Fibroblast of skin of left biceps (primary cell): ENCODE measurements at regions not wholly inside any gene's neighbourhood (a gene's known extent, or its start where the extent isn't known, plus 50 kb on each side); places are given as distances from the start of the nearest gene placed in this dataset.
A peak's percentile ranks its signal among the peaks of the same experiment; 100 is the strongest.

Experiments used
- DNase-seq, 2 experiments: peaks; one replicate each; pipeline ENCODE4 v3.0.0-alpha.2; 2013; ENCODE audit warnings: low read depth in 2 of 2

DNA sequence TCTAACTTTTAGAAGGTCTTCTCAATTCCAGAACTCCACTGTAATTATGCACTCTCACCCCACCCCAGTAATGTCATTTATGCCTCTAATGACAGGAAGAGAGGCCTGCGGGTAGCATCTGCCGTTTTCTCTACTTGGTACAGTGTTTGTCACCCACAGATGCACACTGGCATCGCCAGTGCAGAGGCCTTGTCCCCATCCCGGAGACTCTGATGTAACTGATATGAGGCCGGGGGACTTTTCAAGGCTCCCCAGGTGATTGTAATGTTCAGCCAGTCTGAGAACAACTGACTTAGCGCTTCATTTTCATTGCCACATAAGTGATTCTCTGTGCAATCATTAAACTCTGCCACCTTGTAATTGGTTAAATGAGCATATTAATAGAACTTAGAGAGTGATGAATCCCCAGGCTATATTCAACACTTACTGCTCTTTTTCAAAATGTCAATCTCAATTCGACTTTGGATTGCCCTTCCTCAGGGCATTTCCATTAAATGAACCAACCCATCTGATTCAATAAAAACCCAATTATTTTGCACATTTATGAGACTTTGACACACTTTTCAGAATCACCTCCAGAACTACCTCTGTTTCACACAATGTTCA is 113.2 kb downstream of the HERPUD2 start:
- no peak for DNase-seq

DNA sequence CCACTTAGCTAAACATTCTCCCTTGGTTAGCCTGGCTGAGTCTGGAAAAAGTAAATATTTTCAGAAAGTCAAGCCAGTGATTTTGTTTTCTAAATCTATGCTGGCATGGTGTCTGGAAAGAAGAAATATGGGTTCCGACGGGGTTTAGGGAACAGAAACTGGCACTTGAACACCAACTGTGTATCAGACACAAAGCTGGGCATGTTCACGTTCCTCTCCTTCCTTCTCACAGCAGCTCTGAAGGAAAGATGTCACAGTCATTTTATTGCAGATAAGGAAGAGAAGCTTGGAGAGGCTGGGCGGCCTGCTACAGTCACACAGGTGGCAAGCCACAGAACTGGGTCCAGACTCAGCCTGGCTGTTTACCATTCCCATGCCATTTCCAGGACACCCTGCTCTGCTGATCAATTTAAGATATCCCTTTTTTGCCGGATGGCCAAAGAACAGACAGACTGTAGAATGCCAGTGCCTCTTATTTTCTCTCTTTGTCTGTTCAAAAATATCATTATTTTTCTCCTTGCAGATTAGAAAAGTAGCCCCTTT is 118.8 kb downstream of the HERPUD2 start:
- no peak for DNase-seq

DNA sequence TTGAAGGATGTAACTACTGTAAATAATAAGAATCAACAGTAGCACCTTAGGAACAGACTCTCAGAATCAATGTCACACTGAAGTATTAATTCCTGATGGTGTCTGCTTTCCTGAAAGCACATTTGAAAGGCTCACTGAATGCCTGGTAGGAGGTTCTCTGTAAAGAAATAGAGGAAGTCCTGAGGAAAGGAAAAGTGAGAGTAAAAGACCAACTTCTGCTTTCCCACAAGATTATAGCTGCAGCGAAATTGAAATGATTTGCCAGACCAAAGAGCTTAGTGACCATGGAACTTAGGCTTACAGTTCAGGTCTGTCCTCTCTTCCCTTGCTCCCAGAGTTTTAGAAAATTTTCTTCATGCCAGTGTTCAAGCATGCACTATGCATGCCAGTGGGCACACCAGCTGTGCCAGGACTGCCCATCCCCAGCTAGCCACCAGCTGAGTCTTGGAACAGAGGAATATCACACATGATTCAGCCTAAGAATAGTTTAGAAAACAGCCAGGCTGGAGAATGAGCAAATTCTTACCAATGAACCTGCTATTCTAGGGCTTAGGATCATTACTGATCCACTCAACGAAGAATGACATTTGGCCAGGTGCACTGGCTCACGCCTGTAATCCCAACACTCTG is 123.2 kb downstream of the HERPUD2 start:
- DNase-seq = no peak

DNA sequence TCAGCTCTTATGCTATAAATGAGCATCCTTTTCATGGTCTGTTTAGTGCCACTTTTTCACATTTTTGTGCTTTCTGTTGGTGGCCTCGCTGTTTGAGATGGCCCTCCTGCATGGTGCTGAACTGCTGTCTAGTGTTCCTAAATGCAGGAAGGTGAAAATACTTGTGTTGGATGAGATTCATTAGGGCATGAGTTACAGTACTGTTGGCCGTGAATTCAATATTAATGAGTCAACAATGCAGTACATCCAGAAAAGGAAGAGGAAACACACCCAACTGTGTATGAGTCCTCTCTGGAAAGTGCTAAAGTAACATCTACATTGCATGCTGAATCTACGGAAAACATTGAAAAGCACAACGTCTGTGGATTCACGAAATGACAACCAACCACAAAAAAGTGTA is 124.0 kb downstream of the HERPUD2 start:
- DNase-seq = no peak

DNA sequence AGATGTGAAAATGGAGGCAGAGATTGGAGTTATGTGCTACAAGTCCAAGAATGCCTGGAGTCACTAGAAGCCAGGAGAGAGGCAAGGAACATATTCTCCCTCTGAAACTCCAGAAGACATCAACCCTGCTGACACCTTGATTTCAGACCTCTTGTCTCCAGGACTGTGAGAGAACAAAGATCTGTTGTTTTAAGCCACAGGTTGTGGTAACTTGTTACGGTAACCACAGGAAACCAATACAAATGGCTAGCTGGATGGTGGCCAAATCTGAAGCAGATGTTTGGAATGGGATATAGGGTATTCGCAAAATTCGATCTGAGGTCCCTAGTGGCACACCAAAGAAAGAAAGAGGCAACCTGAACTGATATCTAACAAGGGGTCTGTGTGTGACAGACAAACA is 129.0 kb downstream of the HERPUD2 start:
- DNase-seq = no peak

DNA sequence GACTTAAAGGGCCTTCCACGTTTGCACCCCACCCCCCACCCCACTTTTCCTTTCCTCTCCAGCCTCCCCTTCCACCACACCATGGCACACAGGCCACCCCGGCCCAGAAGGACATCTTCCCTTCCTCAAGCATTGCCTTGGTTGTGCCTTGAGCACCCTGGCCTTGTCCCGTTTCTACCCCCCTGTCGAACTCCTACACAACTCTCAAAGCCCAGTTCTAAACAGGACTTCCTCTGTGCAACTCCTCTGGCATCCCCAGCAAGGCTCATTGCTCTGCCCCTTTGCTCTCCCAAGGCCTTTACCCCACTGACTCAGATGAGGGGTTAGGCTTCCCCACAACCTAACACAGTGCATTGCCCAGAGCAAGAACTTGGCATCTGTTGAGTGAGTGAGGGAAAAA is 136.1 kb downstream of the HERPUD2 start:
- no peak for DNase-seq

DNA sequence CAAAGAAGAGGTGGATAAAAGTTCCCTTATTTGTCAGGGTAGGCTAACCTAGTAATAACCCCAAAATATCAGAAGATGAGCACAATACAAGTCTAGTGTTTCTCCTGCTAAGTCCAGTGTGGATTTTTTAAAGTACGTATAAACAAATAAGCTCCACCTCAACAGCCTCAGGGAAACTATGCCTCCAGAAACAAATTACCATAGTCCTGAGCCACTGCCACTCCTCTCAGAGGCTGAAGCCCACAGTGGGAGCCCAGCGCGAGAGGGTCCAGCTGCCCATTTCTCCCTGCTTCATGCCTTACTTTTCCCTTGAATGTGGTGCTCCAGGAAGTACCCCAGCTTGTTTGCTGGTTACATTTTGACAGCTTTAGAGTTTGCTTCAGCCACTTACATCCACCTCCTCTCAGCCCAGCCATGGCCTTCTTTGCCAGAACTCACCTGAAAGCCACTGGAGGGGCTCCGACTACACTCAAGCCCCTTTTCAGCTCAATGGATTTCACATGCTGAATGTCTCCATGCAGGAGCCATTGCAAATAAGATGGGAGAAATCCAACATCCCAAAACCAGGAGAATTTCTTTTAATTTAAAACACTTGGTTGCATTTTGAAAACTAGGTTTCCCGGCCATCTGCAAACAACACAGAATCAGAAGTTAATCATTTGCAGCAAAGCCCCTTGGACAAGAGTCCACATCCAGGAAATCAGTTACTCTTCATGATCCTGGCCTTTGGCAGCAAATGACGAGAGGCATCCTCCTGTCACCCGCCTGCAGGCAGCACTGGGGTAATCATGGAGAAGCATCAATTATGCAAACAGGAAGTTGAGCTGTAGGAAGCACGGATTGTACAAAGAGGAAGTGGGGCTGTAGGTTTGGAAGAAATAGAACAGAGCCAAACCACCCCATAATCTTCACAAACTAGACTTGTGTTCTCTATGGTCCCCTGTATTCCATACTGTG is 138.1 kb downstream of the HERPUD2 start:
- no peak for DNase-seq

DNA sequence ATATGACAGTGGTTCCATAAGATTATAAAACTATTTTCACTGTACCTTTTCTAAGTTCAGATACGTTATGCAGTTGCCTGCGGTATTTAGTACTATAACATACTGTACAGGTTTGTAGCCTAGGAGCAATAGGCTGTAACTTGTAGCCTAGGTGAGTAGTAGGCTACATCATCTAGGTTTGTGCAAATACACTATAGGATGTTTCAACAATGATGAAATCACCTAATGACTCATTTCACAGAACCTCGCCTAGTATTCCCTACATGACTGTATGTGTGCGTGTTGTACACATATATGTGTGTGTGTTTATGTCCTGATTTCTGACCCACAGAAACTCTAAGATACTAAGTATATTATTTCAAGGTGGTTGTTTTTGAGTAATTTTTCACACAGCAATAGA is 139.0 kb downstream of the HERPUD2 start:
- no peak for DNase-seq

DNA sequence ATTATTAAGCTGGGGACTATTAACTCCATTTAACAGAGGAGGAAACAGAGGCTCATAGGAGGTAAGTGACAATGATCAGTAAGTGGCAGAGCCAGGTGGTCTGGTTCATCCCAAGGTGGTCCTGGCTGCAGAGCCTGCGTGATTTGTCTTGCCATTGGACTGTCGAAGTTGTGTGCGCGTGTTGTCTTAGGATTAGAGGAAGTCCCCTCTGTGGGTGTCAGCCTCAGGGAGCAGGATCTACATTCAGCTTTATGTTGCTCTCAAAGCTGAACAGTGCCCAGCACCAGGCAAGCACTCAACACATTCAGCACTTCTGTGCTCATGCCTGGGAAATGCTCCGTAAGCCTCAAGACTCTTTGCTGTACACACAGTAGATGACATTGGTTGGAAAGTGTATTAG is 139.5 kb downstream of the HERPUD2 start:
- DNase-seq = no peak

DNA sequence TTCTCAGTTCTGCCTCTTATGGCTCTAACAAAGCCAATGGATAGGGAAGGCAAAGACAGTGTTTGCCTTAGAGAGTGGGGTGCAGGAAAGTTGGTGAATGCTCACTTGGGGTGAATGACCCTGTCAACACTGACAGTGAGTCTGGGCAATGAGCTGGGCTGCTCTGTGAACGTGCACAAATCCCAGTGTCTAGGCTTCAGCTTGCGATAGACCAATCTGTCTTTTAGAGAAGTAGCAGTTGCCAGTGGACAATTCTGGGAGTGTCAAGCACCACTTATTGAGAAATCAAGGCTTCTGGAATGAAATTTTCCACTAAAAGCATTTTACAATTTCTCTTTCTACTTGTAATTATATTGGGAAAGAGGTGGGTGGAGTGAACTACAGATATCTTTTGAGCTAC is 141.4 kb downstream of the HERPUD2 start:
- no peak for DNase-seq

DNA sequence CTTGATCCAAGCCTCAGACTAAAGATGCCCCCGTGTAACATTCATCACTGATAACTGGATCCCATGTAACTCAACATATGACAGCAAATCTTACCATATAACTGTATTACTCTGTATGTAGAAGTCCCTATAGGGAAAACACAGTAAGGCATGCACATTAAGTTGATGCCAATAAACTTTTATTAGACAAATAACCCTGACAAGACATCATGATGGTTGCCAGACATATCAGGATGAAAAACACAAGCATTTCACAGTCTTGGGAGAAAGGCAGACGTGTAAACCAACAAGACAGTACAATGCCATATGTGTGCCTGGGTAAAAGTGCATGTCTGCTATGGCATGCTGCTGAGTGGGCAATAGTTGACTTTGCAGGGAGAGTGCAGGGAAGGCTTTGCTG is 142.2 kb downstream of the HERPUD2 start:
- DNase-seq = no peak

DNA sequence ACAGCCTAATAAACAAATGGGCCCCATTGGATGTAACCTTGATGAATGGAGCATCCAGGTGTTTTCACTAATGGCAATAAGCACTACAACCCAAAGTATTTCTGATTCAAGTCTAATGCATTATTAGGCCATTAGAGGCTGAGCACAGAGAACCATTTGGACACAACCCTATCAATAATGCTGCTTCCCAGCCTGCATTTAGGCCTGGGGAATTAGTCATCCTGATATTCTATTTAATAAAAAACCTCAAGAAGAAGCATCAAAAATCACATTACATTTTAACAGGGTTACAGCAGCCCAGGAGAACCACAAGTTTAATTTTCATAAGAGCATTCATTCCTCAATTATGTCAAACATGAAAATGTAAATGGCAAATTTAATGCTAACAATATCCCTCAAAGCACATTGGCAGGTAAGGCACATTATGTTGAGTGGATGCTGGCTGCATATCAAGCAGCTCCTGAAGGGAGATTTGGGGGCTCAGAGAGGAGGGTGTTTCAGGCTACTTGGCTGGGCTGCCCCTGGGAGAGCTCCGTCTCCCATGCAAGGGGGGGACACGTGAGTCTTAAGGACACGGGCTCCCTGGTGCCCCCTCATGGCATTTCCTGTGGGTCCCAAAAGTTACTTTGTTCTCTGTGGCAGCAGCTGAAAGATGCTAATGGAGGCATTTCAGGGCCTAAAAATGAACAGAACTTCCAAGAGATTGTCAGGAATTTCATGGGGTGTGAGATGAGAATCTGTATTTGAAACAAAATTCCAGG is 143.4 kb downstream of the HERPUD2 start:
- DNase-seq = no peak

DNA sequence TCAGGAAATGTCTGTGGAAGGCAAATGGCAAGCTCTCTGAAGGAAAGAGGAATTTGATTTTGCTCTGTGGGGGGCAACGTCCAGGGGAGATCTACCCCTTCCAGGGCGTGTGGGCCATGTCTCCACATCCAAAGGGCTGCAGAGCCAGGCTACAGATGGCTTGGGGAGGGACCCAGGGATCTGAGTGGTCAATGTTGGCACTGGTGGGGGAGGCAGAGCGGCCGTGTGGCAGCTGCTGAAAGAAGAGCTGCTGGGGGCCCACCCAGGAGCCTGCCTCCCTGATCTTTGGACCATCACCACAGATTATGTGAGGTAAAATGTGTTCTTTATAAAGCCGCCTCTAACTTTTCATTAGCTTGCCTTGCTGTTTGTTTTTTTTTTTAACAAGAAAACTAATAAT is 144.1 kb downstream of the HERPUD2 start:
- DNase-seq = no peak

DNA sequence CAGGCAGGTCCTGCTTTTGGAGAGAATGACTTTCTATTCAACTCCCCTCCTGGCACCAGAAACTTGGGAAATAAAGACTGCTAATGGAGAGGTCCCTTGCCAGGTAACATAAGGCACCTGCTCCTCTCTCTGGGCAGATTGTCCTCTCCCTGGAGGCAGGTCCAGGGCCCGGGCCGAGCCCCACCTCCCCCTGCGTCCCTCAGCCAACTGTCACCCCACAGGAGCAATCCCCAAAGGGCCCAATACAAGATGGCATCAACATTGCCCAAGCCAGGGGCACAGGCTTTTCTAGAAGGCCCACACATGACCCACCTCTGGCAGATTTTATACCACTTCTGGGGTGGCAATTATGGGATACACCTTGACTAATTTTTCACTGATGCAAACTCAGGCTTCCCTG is 145.2 kb downstream of the HERPUD2 start:
- DNase-seq = no peak

DNA sequence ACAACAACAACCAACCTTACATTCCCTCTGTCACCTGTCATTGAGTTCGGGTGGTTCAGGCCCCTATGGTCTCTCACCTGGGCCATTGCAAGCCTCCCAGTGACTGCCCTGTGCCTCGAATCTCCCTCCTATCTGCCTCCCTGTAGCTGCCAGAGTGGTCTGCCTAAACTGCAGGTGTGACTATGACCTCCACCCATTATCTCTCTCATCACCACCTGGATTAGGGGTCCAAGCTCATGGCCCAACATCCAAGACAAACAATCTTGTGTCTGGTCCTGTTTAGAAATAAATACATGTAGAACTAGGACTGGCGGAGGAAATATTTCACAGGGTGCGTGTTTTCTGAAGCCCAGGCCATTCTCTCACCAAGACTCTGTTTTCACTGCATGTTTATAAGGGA is 146.6 kb downstream of the HERPUD2 start:
- DNase-seq = no peak

DNA sequence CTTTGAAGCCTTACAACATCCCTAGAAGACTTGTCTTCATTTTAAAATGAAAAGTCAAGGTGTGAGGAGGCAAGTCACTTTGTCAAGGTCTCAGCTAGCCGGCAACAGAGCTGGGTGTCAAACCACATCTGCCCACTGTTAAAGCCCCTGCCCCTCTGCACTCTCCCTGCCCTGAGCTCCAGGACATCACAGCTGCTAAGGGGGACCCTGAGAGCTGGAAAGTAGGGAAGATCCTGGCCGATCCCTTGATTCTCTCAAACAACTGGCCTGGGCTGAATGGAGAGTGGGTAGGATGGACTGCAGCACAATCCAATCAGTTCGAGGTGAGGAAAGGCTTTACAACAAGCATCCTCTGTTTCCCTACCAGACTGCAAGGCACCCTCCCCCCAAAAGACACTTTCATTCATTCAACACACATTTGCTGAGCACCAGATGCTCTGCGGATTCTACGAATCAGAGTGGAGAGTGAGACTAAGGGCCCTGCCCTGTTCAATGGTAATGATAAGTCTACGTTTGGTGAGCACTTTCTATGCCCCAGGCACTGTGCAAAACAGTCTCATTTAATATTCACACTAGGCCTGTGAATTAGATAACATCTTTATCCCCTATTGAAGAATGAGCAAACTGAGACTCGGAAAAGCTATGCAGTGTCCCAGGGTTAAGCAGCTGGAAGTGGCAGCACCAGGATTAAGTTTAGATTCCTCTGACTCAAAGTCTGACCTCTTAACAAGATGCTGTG is 148.1 kb downstream of the HERPUD2 start:
- DNase-seq = no peak

DNA sequence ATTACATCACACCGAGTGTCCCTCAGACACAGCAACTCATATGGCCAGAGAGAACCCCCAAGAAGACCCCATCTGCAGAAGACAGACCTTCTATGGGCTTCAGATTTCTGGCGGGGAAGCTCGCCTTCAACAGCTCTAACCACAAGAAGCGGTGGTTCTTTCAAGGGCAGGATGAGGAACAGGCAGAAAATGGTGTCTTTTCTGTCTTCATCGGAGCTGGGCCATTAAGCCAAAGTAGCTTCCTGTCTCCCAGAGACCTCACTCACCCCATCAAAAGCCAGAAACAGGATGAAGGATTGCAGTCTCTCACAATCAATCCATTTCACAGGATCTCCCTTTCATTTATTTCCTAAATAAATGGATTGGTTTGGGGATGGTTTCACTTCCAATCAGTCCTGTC is 149.1 kb downstream of the HERPUD2 start:
- no peak for DNase-seq

DNA sequence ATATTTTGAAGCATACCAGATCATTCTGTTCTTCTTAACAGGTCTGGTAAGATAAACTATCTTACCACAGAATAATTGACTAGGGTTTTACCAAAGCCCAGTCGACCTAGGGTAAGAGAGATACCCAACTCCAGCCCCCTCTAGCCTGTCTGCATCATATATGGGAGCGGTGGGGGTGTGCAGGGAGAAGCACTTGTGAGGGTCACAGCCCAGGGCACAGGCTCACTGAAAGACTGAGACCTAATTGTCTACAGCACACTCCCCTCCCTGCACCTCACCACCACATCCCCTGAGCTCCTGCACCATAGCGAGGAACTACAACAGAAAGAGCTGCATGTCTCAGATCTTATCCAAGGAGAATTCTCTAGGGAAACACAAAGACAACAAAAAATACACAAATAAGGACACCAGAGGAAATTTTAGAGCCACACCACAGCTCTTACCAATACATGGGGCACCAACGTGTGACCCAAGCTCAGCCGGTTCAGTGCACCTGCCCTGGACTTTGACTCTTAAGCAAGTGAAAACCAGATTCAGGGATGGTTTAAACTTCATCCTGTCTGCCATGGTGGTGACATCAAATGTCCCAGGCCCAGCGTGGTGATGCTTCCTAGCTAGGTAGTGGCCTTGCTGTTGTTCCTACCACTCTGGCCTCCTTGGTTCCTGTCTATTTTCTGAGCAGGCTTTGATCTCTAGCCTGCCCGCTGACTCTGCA is 150.8 kb downstream of the HERPUD2 start:
- DNase-seq = no peak

DNA sequence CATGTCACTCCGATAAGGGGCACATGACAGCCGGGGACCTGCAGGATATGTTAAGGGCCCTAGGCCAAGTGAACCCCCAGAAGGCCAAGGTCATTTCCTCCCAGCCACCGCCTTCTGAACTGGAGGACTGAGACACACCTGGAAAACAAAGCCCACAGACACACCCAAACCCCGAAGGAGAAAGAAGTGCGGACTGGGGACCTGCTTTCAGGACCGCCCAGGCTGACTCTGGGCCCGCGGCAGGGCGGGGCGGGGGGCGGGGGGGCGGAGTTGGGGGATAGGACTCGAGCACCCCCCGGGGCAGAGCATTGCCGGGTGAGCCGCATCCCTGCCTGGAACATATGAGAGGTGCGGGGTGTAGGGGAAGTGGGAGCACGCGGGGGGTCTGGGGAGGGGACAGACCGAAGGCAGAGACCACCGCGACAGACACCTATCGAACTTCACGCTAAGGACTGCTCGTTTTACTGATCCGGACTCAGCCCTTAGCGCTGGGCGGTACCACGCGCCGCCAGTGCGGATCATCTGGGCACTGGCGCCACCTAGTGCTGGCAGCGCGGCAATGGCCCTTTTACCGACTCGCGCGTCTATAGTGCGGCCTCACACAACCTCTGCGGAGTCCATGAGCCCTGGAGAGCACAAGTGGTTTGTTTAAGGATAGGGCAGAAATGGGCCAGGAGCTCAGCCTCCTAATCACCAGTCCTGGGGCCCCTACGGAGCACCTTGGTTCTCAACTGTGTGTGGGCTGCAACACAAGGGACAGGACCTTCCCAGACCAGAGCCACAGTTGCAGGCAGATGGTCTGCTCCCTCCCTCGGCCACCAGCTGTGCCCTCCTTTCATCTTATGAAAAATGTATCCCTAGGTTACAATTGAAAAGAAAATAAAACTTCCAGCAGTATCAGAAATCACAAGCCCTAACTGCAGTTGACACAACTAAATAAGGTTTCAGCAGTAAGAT is 157.6 kb downstream of the HERPUD2 start:
- DNase-seq = peak; percentile 12 to 18
